COLO668 (cell line): ENCODE measurements at regions not wholly inside any gene's neighbourhood (a gene's known extent, or its start where the extent isn't known, plus 50 kb on each side); places are given as distances from the start of the nearest gene placed in this dataset.

Experiments
- DNase-seq: peaks from one replicate; lab custom pipeline; 2025; ENCODE audit not compliant: unreplicated experiment; lab: John Stamatoyannopoulos, UW

DNA sequence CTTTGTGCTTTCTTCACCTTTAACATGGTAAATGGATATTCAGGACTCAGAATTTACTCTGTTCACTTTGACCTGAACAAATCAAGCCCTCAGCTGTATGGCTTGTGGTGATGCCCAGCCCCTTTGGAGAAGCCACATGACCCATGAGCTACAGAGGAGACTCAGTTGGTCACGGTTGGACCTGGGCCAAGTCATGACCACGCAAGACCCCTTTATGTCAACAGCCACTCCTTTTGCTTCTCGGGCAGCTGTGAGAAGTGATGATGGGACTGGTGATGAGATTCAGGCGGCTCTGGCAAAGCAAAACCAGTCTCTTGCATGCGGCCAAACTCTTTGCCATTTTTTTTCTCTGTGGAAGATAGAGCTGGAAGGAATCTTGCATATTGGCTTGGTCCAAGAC lies 96.5 kb upstream of the AJAP1 start:
- no peak for DNase-seq

DNA sequence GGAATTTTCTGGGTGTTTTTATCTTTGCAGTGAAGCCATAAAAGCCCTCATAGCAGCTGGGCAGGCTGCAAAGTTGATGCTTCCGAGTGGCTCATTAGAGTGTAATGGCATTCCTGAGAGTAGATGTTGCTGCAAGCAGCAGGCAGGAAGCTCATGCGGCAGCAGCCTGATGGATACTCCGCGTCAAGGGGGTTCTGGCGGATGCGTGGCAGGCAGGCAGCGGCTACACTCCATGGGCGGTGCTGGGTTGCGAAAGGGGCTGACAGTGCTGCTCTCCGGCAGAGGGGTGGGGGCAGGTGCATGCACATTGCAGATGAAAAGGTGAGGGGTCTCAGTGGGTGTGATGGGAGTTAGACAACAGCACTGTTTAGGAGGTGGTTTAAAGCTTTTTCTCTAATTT lies 93.2 kb upstream of the AJAP1 start:
- DNase-seq = no peak

DNA sequence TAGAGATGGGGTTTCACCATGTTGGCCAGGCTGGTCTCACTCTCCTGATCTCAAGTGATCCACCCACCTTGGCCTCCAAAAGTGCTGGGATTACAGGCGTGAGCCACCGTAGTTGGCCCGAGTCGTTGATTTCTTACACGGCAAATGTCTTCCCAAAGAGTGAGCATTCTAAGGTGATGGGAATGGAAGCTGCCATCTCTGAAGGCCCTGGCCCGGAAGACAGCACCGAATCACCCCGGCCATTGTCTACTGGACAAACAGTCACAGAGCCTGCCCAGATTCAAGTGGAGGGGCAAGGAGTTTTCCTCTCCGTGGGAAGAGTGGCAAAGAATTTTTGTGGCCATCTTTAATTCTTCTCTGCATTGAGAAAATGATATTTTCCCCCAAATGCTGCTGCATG lies 92.1 kb upstream of the AJAP1 start:
- no peak for DNase-seq

DNA sequence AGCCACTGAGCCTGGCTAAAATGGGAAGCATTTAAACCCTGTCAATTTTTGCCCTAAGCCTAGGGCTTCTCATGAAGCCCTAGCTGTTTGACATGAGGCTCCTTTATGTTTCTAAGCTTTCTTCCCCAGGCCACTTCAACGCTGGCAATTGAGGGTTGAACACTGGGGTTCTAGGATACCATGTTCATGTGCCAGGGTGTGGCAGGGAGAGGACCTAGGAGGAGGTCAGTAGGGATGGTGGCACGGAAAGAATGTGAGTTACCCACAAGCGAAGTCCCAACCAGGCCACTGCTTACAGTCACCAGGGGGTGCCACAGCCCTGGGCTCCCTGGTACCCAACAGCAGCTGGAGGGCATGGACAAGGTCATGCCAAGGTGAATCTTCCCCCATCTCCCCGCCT lies 90.8 kb upstream of the AJAP1 start:
- no peak for DNase-seq

DNA sequence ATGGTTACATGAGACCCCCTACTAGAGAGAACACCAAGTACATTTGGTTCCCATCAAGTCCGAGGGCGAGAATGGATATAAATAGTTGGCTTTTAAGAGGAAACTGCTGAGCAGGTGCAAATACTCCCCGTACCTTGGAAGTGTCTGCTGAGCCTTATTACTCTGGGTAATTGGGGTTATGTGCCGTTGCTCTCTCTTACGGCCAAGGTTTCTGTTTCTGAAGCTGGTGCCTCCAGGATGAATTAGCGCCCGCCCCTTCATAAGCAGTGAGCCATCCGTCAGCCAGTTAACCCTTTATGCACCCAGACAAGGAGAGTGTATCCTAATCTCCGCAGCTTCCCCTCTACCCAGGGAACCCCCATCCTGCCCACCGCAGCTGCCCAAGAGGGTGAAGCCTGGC lies 90.4 kb upstream of the AJAP1 start:
- no peak for DNase-seq

DNA sequence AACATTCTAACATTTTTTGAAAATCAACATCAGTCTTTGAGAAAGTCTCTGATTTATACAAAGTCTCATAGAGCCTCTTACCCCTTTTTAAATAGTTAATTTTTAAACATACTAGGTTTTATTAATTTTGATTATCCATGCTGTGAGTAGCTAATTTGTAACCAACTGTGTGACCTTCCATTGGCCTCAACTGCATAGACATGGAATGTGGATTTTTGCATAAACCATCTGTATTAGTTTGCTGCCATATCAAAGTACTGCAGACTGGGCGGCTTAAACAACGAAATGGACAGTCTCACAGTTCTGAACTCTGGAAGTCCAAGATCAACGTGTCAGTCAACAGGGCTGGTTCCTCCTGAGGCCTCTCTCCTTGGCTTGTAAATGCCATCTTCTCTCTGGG lies 89.2 kb upstream of the AJAP1 start:
- DNase-seq = no peak

DNA sequence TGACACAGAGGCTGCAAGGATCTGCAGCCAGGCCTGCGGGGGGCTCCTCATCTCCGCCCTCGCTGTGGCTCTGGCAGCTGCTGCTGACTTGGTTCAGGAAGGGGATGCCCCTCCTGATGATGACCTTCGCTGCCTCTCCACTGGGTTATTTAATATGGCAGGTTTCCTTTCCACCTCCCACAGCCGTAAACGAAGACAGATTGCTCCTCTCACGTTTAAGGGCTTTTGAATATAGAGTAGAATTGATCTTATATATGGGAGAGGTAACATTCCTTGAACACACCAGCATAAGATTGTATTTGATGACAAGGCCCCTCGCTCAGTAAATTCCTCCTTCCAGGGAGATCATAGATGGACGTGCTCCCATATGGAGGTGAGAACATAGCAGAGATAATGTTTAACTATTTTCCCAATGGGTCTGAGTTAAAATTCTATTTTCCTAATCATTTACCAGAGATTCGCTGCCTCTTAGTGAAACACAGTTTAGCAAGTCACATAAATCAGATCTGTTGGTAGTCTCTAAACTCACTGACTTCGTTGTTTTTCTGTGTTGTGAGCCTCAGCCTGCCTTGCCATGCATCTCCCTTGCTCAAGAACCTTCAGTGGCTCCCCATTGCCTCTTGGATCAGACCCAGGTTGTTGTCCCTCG lies 88.5 kb upstream of the AJAP1 start:
- no peak for DNase-seq

DNA sequence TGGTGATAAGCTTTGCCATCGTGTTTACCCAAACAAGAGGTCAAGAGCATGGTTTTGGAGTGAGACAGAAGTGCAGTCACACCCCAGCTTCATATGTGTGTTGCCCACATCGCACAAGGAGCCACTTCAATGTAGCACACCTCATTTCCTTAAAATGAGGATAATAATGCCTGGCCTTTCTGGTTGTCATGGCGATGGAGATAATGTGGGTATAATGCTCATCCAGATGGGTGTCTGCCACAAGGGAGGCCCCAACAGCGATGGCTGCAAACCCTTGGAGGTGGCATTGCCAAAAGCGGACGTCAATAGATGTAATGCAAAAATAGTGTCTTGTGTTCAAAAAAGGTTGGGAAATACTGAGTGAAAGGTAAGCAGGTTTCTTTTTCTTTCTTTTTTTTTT lies 83.1 kb upstream of the AJAP1 start:
- DNase-seq = no peak

DNA sequence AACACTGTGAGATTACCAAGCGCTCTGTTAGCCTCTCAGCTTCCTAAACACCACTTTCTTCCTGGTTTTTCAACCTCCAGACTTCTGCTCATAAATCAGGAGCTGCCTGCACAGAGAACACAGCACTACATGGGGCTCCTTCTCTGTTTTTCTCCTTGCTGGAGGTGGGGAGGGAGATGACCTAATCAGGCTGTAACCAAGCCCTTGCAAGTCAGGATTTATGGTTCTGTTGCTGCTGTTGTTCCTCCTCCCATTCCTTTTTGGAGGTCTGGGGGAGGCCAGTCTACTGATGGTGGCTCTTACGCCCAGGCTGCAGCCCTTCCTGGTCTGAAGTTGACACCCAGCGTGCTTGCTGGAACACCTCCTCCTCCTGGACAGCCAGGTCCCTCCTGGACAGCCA lies 80.9 kb upstream of the AJAP1 start:
- no peak for DNase-seq

DNA sequence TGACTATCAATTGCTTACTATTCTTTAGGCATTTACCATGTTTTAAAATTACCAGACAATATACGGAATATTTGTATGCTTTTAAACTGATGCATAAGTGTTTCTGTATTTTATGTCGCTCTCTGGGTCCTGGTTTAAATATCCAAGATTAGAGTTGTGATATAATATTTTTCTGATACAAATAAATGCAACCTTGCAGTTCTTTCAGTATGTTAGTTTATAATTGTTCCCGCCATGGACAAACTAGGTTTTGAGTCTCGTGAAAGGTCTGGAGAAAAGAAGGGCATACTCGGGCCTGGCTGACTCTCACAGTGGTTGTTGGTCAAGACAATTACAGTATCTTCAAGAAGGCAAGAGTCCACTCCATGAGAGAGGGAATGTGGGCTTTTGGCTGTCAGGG lies 72.6 kb upstream of the AJAP1 start:
- DNase-seq = no peak

DNA sequence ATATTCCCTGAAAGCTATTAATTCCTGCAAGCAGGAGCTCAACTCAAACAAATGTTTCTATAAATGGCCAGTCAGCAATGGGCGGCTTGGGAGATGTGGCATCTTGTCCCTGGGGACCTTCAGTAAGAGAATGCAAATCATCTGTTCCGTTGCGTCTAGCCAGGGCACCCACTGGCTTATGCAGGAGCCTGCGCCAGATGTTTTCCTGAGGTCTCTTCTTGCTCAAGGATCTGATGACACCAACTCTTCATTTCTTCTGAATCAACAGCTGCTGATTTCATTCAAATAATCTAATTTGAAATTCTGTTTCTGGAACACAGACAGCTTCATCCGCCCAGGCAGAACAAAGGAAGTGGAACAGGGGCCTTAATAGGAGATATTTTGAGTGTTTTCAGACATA lies 70.0 kb upstream of the AJAP1 start:
- DNase-seq = no peak

DNA sequence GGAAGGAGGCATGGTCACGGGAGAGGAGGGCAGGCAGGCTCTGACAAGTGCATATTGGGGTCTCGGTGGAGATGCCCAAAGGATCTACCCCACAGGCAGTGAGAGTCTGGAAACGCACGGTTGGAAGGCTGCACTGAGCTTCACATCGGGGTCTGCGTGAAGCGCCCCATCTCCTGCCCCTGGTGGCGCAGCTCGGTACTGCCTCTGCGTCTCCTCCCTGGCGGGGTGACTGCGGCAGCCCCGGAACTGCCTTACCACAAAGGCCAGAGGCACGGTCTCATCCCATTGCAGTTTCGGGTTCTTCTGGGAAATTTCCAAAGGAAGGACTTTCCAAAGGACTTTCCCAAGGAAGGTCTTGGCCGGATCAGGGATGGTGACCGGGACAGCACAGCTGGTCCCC lies 69.2 kb upstream of the AJAP1 start:
- peak; percentile 54 for DNase-seq

DNA sequence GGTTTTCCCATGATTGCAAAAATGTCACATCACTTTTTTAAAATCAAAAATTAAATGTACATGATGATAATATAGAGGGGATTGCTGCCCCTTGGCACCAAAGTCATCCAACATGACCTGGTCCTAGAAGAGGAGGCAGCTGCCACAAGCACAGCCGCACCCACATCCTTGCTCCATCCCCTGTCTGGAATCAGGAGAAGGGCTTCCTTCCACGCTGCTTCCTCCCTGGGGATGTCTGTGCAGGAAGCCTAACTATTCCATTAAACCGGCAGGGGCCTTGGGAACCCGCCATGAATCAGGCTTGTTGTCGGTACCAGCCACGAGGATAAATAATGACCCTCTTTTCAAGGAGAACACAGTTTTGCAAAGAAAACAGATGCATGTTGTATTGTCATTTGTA lies 68.7 kb upstream of the AJAP1 start:
- DNase-seq = no peak

DNA sequence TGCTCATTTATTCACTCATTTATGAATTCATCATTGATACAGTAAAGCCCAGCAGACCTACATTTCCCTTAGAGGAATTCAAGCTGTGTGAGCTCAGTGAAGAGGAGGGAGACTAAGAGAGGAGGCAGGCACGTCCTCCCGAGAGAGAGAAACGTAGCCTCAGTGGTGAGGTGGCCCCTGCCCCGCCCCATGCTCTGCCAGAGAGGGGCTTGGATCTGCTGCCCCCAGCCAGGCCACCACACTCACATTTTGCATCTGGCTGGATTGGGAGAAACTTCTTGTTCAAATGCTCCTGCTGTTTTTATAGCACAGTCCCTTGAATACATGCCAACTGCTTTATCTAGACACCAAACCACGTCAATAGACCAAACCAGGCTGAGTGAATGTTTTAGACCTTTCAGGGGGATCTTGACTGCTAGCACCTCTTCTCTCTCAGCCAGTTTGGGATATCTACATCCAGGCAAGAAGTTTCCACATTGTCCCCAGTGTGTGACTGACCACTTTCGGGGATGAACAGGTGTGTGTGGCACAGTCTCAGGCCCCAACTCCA lies 67.7 kb upstream of the AJAP1 start:
- DNase-seq = no peak

DNA sequence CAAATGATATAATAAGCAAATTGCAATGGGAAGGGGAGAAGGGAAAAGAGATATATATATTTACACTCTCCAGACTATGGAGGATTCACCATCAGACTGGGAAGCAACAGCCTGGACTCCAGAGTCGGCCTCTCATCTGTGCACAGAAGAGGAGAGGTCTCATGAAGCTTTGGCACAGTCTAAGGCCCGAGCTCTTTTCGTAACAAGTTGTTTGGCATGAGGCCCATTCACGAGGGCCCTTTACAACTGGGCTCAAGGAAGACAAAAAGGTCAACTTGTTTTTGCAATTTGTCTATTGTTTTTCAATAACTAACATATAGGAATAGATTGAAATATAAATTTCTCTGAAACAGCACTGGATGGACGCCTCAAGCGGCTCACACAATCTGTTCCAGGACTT lies 66.7 kb upstream of the AJAP1 start:
- no peak for DNase-seq

DNA sequence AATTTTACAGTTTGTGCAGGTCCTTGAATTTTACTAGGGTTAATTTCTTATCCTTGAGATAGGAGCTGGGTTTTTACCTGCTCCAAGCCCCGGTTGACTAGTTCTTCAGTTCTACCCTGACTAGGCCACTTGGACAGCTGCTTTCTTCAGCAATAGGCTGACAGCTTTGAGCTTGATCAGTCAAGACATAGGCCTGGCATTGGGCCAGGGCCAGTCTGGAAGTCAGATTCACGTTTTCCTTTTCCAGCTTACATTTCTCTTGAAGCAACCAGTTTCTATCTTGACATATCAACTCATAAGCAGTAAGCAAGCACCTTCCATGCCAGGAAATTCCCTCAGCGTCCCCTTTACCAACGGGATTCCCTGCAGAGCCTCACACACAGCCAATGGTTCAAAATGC lies 63.7 kb upstream of the AJAP1 start:
- DNase-seq = no peak

DNA sequence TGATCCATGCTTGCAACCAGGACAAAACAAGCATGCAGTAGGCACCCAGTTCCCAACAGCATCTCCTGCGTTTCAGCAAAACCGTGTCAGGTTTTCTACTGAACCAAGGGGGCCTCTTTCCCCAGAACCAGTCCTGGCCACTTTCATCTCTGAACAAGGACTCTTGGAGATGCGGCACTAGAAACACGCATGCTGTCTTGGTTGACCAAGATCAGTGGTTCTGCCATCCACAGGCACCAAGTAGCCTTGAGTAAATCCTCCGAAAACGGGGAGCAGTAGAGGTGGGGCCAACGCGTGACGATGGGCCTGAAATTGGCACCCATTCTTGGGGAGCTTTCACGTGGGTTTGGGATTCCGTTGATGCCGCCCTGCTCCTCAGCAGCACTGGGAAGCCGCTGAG lies 62.5 kb upstream of the AJAP1 start:
- no peak for DNase-seq

DNA sequence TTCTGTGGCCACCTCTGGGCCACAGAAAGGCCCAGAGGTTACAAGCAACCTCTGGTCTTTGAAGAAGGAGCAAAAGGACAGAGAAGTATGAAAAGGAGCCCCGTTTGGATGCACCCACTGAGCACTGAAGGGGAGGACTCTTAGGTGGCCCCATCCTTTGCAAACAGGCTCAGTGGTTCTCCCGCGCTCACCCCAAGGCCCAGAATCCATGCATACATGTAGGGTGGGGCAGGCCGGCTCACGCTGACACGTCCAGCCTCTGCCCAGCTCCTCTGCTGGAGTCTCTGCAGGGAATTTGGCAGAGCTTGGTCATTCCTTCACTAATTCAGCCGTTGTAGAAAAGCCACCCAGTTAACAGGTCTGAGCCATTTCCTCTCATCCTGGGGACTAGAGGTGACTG lies 61.3 kb upstream of the AJAP1 start:
- DNase-seq = no peak

DNA sequence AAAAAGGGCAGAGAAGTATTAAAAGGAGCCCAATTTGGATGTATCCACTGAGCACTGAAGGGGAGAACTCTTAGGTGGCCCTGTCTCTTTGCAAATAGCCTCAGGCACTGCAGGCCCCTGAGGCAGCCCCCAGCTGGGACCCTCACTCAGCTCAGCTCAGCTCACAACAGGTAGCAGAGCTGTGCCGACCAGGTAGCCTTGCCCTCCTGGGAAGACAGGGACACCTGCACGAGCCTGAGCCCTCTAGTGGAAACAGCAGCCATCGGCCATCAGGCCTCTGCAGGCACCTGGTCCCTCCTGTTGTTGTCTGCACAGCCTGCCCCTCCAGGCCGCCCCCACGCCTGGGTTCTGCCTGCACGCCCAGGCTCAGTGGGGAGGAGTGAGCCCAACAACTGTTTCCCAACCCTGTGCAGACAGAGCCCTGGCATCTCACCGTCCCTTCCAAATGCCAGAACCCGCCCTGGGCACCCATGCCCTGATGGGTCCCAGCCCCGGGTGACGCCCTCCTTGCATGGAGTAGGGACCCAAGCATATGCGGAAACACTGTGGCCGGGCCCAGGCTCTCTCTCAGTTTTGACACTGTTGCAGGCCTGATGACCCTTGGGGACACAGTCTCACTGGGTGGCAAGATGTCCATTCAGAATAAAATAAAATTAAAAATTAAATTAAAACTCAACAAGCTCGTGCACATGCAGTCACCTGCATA lies 60.0 kb upstream of the AJAP1 start:
- DNase-seq = peak; percentile 16

DNA sequence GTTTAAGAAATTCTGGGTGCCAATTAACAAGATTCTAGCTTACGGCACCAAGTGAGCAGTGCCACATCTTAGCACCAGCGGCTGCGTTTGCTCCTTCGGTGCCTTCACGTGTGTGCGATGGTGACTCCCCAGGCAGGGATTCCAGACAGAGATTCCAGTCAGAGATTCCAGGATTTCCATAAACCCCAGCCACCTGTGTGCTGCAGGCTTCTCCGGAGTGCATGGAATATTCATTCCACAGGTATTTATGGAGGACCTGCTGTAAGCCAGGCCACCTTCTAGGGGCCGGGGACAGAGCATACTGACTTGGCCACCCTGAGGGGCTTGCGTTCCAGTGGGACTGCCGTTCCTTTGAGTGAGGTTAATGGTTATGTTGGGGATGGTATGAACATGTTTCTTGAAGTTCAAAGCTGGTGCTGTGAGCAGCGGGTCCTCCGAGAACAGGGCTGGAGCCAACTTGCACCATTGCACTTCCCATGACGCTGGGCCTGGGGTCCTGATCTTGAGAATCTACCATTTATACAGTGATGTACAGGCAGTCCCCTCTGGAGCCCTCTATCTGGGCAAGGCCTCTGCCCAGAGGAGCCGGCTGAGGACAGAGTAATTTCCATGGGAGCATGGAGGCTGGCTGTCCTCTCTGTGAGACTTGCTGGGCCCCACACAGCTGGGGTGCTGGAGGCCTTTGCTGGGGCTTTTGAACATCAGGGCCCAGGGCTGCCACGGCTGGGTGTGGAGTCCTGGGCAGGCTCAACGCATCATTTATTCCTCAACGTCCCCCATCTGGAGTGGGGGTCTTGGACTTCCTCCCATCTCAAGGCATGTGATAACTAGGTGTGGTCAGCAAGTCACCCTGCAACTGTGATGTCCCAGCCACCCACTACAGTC lies 58.8 kb upstream of the AJAP1 start:
- DNase-seq = no peak

DNA sequence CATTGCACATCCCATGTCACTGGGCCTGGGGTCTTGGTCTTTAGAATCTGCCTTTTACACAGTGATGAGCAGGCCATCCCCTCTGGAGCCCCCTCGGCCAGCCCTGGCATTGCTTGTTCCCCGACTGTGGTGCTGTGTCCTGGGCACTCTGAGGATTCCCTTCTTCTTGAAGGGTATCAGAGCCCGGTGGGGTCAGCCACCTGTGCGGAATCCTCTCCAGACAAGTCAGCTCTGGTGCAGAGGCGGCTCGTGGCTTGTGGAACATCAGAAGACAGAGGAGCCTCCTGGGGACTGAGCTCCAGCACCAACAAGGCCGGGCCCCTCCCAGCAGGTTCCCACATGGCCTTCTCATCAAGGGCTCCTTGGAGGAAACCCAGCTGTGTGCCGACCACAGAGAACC lies 57.9 kb upstream of the AJAP1 start:
- no peak for DNase-seq

DNA sequence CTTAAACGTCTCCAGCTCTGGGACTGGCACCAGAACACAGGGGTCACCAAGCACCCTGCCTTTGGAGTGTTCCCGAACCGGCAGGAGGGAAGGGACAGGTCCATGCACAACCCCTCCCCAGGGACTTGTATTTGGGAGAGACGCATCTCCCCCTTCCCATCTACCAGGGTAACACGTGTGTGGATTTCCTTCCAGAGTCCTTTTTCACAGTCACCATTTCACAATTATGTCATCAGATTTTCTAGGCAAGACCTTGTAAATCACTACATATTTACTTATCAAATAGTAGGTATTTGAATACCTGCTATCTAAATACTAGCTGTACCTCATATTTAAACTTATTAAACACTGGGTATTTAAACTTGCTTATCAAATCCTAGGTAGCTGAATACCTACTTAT lies 57.4 kb upstream of the AJAP1 start:
- no peak for DNase-seq
